Ascending aorta (tissue), 2 donors: ENCODE measurements at regions not wholly inside any gene's neighbourhood (a gene's known extent, or its start where the extent isn't known, plus 50 kb on each side); places are given as distances from the start of the nearest gene placed in this dataset.

ENCODE experiments used
- DNase-seq, 2 donors: peaks; one replicate each; pipeline ENCODE4 v3.0.0-alpha.2; 2019; ENCODE audit warnings: low spot score in 2 of 2
- H3K27ac ChIP-seq, 2 donors: fragments of 200-600 bp; sonication (generic); one replicate each; pipeline ENCODE4 v1.5.1; 2016 to 2017; ENCODE audit warnings: mild to moderate bottlenecking in 1 of 2
- H3K27me3 ChIP-seq: fragments of 200-600 bp; sonication (generic); one replicate; pipeline ENCODE4 v1.5.1; 2017
- H3K36me3 ChIP-seq, 2 donors: fragments of 200-600 bp; sonication (generic); one replicate each; pipeline ENCODE4 v1.5.1; 2016
- H3K4me1 ChIP-seq, 2 donors: fragments of 200-600 bp; sonication (generic); one replicate each; pipeline ENCODE4 v1.5.1; 2016 to 2017; ENCODE audit warnings: mild to moderate bottlenecking in 1 of 2
- H3K4me3 ChIP-seq, 2 donors: fragments of 200-600 bp; sonication (generic); one replicate each; pipeline ENCODE4 v1.5.1; 2016 to 2017; ENCODE audit warnings: mild to moderate bottlenecking in 1 of 2
- H3K9me3 ChIP-seq, 2 donors: fragments of 200-600 bp; sonication (generic); one replicate each; pipeline ENCODE4 v1.5.1; 2016
- intact Hi-C: fragments of 100-400 bp; cut with DNase I; formaldehyde crosslinking; loops from one replicate; pipeline ENCODE4 v1.15.1; 2023
- TF ChIP-seq, protein P1 (sequence below), 3 experiments: fragments of 200-600 bp in 2 of 3; fragments of 450-650 bp in 1 of 3; sonication (generic) in 2 of 3; IDR thresholded peaks; one replicate each; pipeline ENCODE4 v1.5.1; 2016 to 2019; ENCODE audit warnings: antibody characterized with exemption in 3 of 3, mild to moderate bottlenecking in 1 of 3, moderate library complexity in 1 of 3

- Histone ChIP-seq H3K27me3 (no peaks in the 10 kb centered on the region), H3K9me3 (no peaks in the 10 kb centered on the region), H3K4me3 (no peak overlapping the region), H3K4me1 (no peaks in the 10 kb centered on the region), H3K36me3 (no peaks in the 10 kb centered on the region), H3K27ac (no peak overlapping the region)
- intact Hi-C loops: no loop called here
- TF ChIP-seq, protein P1, sequence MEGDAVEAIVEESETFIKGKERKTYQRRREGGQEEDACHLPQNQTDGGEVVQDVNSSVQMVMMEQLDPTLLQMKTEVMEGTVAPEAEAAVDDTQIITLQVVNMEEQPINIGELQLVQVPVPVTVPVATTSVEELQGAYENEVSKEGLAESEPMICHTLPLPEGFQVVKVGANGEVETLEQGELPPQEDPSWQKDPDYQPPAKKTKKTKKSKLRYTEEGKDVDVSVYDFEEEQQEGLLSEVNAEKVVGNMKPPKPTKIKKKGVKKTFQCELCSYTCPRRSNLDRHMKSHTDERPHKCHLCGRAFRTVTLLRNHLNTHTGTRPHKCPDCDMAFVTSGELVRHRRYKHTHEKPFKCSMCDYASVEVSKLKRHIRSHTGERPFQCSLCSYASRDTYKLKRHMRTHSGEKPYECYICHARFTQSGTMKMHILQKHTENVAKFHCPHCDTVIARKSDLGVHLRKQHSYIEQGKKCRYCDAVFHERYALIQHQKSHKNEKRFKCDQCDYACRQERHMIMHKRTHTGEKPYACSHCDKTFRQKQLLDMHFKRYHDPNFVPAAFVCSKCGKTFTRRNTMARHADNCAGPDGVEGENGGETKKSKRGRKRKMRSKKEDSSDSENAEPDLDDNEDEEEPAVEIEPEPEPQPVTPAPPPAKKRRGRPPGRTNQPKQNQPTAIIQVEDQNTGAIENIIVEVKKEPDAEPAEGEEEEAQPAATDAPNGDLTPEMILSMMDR (IDR thresholded peaks at IDR 0.05): no peak
- DNase-seq: no peak
Observed at GRCh38 chr20:40943591-40943990, 85.0 kb upstream of the TOP1 start.

GRCh38 chr20:40945189-40945588 lies 83.4 kb upstream of the TOP1 start:
- intact Hi-C loops: no loop called here
- no peaks in the 10 kb centered on the region for H3K9me3 ChIP-seq
- H3K36me3 ChIP-seq: no peaks in the 10 kb centered on the region
- TF ChIP-seq, protein P1 (IDR thresholded peaks at IDR 0.05): no peak
- no peaks in the 10 kb centered on the region for H3K27me3 ChIP-seq
- H3K4me1 ChIP-seq: no peaks in the 10 kb centered on the region
- H3K4me3 ChIP-seq: no peak overlapping the region
- H3K27ac ChIP-seq: no peak overlapping the region
- DNase-seq: no peak

DNA sequence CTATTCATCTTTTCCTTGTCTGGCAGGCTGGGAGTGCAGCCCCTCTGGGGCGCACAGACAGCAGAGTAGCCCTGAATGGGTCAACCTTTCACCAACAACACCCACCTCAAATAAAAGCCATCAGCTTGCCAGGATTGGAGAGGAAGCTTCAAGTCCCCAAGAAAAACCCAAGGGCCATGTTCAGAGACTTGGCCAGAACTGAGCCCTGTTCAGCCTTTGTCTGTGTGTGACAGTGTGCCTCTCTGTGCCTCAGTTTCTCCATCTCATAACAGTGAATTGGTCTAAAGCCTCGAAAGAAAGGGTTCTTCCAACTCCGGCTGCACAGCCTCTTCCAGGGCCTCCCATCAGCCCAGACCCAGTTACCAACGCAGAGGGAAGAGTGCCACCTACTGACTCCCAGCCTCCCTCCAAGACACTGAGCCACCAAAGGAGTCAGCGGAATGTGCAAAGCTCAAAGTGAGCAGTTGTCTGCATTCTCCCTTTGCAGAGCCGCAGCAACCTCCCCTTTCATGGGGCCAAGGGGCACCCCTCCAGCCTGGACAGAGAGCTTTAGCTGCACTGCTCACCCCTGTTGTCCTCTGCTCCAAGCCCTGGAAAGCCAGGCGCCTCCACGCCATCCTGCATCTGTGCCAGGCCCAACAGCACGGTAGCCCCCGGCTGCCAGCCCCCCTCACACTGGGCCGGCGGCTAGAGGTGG lies 82.7 kb upstream of the TOP1 start:
- intact Hi-C loops: loop anchor here (1.0 kb wide), 1 partner anchor 205 kb away; no protein-coding TSS in a partner anchor
- Histone ChIP-seq H3K4me1 (no peaks in the 10 kb centered on the region), H3K27ac (no peak overlapping the region), H3K4me3 (no peak overlapping the region), H3K27me3 (no peaks in the 10 kb centered on the region), H3K36me3 (no peaks in the 10 kb centered on the region), H3K9me3 (no peaks in the 10 kb centered on the region)
- no peak for DNase-seq
- TF ChIP-seq, protein P1 (IDR thresholded peaks at IDR 0.05): peak; percentile 51 to 74 (median 52)

DNA sequence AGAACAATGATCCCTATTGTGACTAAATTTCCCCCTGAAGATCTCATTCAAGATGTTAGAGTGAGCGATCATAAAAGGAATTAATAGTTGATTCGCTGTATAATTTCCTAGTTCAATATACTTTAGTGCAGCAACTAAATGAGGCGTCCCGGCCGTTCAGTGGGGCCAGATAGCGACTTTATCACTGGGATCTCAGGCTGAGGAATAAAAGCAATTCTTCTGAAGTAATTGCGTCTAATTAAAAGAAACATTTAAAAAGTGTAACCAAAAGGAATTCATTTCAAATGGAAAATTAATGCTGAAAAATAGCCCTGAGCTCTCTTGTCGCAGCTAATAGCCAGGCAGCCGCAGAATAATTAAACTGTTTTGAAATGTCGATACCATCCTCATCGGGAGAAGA lies 82.2 kb upstream of the TOP1 start:
- intact Hi-C loops: loop anchor here (1.0 kb wide), 1 partner anchor 205 kb away; no protein-coding TSS in a partner anchor
- no peak for DNase-seq
- no peaks in the 10 kb centered on the region for H3K27me3 ChIP-seq
- H3K27ac ChIP-seq: no peak overlapping the region
- H3K4me3 ChIP-seq: no peak overlapping the region
- TF ChIP-seq, protein P1 (IDR thresholded peaks at IDR 0.05): no peak
- no peaks in the 10 kb centered on the region for H3K36me3 ChIP-seq
- no peaks in the 10 kb centered on the region for H3K4me1 ChIP-seq
- H3K9me3 ChIP-seq: no peaks in the 10 kb centered on the region

GRCh38 chr20:40948465-40949267 lies 80.0 kb upstream of the TOP1 start:
- Histone ChIP-seq H3K27ac (no peak overlapping the region), H3K4me1 (no peaks in the 10 kb centered on the region), H3K36me3 (no peaks in the 10 kb centered on the region), H3K27me3 (no peaks in the 10 kb centered on the region), H3K4me3 (no peak overlapping the region), H3K9me3 (no peaks in the 10 kb centered on the region)
- no peak for DNase-seq
- TF ChIP-seq, protein P1 (IDR thresholded peaks at IDR 0.05): no peak
- intact Hi-C loops: no loop called here
